ENCODE measurements at regions not wholly inside any gene's neighbourhood (a gene's known extent, or its start where the extent isn't known, plus 50 kb on each side); places are given as distances from the start of the nearest gene placed in this dataset.

DNA sequence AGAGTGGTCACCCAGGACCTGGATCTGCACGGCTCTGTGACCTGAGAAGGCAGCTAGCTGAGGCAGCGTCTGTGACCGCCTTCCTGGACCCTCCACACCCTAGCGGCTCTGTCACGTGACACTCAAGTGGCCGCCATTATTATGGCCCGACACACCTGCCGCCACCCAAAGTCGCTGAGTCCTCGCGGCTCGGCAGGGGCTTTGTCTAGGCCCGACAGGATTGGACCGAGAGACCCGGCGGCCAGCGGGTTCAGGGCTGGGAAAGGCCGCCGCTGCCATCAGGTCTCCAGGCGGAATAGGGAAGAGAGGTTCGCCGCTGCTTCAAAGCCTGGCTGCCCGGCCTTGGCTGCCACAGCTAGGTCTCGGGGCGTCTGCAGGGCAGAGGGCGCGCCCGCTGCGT lies 1162.5 kb upstream of the LRRTM1 start (continued):
- TF ChIP-seq YY1 (IDR thresholded peaks at IDR 0.05; ENCODE audit: borderline replicate concordance in 1 of 3, control insufficient read depth in 1 of 3, extremely low read depth in 1 of 3, insufficient read depth in 3 of 3, insufficient read length in 1 of 3, insufficient replicate concordance in 2 of 3, low read depth in 1 of 3, low read length in 2 of 3) = peak in 1 of 3 experiments; percentile 19
- no peak for TF ChIP-seq POLR3A (IDR thresholded peaks at IDR 0.05; ENCODE audit: borderline replicate concordance, extremely low read depth, insufficient read depth, insufficient read length)
- TF ChIP-seq ZNF143 (CRISPR knock-in tag; IDR thresholded peaks at IDR 0.05) = no peak
- TF ChIP-seq, protein P1, sequence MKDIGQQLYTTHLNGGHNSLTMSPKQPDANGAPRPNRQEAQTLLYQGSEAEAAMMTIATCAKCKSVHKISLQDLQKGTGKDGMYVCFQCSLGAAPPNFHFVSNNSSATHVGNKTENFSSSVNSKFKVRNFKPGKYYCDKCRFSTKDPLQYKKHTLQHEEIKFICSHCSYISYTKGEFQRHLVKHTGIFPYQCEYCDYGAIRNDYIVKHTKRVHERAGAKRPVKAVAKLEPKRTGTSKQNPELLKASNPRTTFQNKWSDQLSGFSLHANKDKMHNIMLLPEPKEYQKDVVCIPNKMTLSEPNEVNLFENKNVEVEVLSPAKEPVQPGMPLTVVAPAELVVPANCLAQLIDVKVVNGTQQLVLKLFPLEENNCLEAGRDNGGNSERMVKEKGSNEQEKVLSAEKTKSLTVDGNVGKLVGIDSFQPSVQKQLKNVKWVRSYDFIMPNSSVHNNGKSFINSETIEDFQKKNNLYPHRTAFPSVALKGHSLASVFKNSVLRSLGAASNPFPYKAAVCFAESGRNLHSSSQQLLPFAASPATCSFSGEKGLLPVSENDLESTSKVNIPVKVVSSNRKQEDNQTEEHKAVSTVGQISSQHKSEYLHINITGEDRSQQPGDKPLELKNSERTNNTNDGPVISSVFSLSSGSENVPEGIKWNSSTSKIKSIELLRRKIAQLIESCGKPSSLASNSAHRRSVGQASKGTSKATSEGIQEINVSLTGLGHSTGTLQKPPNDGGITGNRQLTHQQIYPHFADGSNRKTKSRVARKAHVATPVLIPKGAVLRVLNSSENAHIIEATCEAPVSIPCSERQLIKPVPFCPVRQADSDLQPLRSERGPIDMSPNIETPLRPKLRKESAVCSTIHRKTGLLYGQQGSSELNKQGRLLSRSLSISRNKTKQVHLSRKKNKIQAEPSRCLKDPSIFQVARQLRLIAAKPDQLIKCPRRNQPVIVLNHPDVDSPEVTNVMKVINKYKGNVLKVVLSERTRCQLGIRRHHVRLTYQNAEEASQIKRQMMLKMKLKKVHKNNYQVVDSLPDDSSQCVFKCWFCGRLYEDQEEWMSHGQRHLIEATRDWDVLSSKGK (CRISPR knock-in tag; IDR thresholded peaks at IDR 0.05) = no peak
- TF ChIP-seq NELFE (IDR thresholded peaks at IDR 0.05; ENCODE audit: insufficient read depth, insufficient read length) = no peak
- TF ChIP-seq, protein P2, sequence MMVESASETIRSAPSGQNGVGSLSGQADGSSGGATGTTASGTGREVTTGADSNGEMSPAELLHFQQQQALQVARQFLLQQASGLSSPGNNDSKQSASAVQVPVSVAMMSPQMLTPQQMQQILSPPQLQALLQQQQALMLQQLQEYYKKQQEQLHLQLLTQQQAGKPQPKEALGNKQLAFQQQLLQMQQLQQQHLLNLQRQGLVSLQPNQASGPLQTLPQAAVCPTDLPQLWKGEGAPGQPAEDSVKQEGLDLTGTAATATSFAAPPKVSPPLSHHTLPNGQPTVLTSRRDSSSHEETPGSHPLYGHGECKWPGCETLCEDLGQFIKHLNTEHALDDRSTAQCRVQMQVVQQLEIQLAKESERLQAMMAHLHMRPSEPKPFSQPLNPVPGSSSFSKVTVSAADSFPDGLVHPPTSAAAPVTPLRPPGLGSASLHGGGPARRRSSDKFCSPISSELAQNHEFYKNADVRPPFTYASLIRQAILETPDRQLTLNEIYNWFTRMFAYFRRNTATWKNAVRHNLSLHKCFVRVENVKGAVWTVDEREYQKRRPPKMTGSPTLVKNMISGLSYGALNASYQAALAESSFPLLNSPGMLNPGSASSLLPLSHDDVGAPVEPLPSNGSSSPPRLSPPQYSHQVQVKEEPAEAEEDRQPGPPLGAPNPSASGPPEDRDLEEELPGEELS (CRISPR knock-in tag; IDR thresholded peaks at IDR 0.05; ENCODE audit: borderline replicate concordance) = no peak
- TF ChIP-seq, protein P3, sequence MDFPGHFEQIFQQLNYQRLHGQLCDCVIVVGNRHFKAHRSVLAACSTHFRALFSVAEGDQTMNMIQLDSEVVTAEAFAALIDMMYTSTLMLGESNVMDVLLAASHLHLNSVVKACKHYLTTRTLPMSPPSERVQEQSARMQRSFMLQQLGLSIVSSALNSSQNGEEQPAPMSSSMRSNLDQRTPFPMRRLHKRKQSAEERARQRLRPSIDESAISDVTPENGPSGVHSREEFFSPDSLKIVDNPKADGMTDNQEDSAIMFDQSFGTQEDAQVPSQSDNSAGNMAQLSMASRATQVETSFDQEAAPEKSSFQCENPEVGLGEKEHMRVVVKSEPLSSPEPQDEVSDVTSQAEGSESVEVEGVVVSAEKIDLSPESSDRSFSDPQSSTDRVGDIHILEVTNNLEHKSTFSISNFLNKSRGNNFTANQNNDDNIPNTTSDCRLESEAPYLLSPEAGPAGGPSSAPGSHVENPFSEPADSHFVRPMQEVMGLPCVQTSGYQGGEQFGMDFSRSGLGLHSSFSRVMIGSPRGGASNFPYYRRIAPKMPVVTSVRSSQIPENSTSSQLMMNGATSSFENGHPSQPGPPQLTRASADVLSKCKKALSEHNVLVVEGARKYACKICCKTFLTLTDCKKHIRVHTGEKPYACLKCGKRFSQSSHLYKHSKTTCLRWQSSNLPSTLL (IDR thresholded peaks at IDR 0.05) = no peak
- no peak for TF ChIP-seq NFATC3 (IDR thresholded peaks at IDR 0.05)
- TF ChIP-seq TSC22D4 (tag; IDR thresholded peaks at IDR 0.05) = no peak
- TF ChIP-seq ZZZ3 (IDR thresholded peaks at IDR 0.05) = no peak
- TF ChIP-seq, protein P4, sequence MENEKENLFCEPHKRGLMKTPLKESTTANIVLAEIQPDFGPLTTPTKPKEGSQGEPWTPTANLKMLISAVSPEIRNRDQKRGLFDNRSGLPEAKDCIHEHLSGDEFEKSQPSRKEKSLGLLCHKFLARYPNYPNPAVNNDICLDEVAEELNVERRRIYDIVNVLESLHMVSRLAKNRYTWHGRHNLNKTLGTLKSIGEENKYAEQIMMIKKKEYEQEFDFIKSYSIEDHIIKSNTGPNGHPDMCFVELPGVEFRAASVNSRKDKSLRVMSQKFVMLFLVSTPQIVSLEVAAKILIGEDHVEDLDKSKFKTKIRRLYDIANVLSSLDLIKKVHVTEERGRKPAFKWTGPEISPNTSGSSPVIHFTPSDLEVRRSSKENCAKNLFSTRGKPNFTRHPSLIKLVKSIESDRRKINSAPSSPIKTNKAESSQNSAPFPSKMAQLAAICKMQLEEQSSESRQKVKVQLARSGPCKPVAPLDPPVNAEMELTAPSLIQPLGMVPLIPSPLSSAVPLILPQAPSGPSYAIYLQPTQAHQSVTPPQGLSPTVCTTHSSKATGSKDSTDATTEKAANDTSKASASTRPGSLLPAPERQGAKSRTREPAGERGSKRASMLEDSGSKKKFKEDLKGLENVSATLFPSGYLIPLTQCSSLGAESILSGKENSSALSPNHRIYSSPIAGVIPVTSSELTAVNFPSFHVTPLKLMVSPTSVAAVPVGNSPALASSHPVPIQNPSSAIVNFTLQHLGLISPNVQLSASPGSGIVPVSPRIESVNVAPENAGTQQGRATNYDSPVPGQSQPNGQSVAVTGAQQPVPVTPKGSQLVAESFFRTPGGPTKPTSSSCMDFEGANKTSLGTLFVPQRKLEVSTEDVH (IDR thresholded peaks at IDR 0.05; ENCODE audit: low read depth, partially characterized antibody) = no peak
- TF ChIP-seq SETDB1 (IDR thresholded peaks at IDR 0.05; ENCODE audit: low read length) = no peak
- TF ChIP-seq PCBP2 (IDR thresholded peaks at IDR 0.05; ENCODE audit: low read depth, low read length, poor library complexity, severe bottlenecking) = no peak
- TF ChIP-seq ZNF217 (CRISPR knock-in tag; IDR thresholded peaks at IDR 0.05) = no peak
- TF ChIP-seq, protein P5, sequence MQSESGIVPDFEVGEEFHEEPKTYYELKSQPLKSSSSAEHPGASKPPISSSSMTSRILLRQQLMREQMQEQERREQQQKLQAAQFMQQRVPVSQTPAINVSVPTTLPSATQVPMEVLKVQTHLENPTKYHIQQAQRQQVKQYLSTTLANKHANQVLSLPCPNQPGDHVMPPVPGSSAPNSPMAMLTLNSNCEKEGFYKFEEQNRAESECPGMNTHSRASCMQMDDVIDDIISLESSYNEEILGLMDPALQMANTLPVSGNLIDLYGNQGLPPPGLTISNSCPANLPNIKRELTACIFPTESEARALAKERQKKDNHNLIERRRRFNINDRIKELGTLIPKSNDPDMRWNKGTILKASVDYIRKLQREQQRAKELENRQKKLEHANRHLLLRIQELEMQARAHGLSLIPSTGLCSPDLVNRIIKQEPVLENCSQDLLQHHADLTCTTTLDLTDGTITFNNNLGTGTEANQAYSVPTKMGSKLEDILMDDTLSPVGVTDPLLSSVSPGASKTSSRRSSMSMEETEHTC (IDR thresholded peaks at IDR 0.05) = no peak
- no peak for TF ChIP-seq ZNF134 (CRISPR knock-in tag; conservative IDR thresholded peaks at IDR 0.05)
